ENCODE measurements at regions not wholly inside any gene's neighbourhood (a gene's known extent, or its start where the extent isn't known, plus 50 kb on each side); places are given as distances from the start of the nearest gene placed in this dataset.
"Not testable (repeated sequence)": the region's sequence is repeated elsewhere in the genome, so short reads cannot be mapped to it uniquely, and the experiment has no call there.

GRCh38 chrX:140091125-140091886 is 126.0 kb upstream of the CXorf66 start:
- TF ChIP-seq CTCF (IDR thresholded peaks at IDR 0.05): no peak
- ATAC-seq (ENCODE audit: low FRiP score) (peak; percentile 44), DNase-seq (ENCODE audit: low spot score) (no peak)

- TF ChIP-seq CTCF (IDR thresholded peaks at IDR 0.05): no peak
- no peak for DNase-seq (ENCODE audit: low spot score)
- no peak for ATAC-seq (ENCODE audit: low FRiP score)
Observed at GRCh38 chrX:140090800-140091124, 125.4 kb upstream of the CXorf66 start.

GRCh38 chrX:140088438-140088837 is 123.1 kb upstream of the CXorf66 start:
- DNase-seq (ENCODE audit: low spot score) (no peak), ATAC-seq (ENCODE audit: low FRiP score) (no peak)
- no peak for TF ChIP-seq CTCF (IDR thresholded peaks at IDR 0.05)

- TF ChIP-seq CTCF (IDR thresholded peaks at IDR 0.05): no peak
- ATAC-seq (ENCODE audit: low FRiP score) (no peak), DNase-seq (ENCODE audit: low spot score) (no peak)
Observed at GRCh38 chrX:140087875-140088274, 122.6 kb upstream of the CXorf66 start.

- no peak for TF ChIP-seq CTCF (IDR thresholded peaks at IDR 0.05)
- no peak for ATAC-seq (ENCODE audit: low FRiP score)
- DNase-seq (ENCODE audit: low spot score): no peak
Observed at GRCh38 chrX:140086691-140087090, 121.4 kb upstream of the CXorf66 start.

- not testable (repeated sequence) for DNase-seq (ENCODE audit: low spot score); ATAC-seq (ENCODE audit: low FRiP score)
Observed at GRCh38 chrX:140074851-140075250, 109.5 kb upstream of the CXorf66 start.

- DNase-seq (ENCODE audit: low spot score) (no peak), ATAC-seq (ENCODE audit: low FRiP score) (no peak)
- TF ChIP-seq CTCF (IDR thresholded peaks at IDR 0.05): no peak
Observed at GRCh38 chrX:140071037-140071436, 105.7 kb upstream of the CXorf66 start.

Data from omental fat pad (tissue), 3 donors.